GM12878 (cell line): ENCODE measurements at regions not wholly inside any gene's neighbourhood (a gene's known extent, or its start where the extent isn't known, plus 50 kb on each side); places are given as distances from the start of the nearest gene placed in this dataset.

Experiments
- ATAC-seq: fragments of 200-7000 bp; cut with Tn5 transposase; 3 replicates; pipeline ENCODE4 v1.9.1; 2020; ENCODE audit warnings: mild to moderate bottlenecking, moderate library complexity
- BruUV-seq: library from RNA; stranded (reverse); fragments of 400-500 nt; replicated peaks from 2 replicates; lab custom pipeline; 2021; lab: Mats Ljungman, UMichigan
- CTCF ChIA-PET: fragments of 300-600 bp; sonication (Branson Sonifier 250); formaldehyde crosslinking; extraction: SDS; loops from one replicate; lab custom pipeline; 2021; ENCODE audit warnings: inconsistent platforms; lab: Yijun Ruan, JAX
- POLR2A ChIA-PET: fragments of 350-600 bp; formaldehyde crosslinking; extraction: SDS; loops from one replicate; lab custom pipeline; 2021; ENCODE audit warnings: inconsistent platforms; lab: Charles Lee
- RAD21 ChIA-PET: fragments of 300-600 bp; sonication (Branson Sonifier 250); formaldehyde crosslinking; loops from one replicate; lab custom pipeline; 2023; ENCODE audit warnings: antibody characterized with exemption; ENCODE audit not compliant: unreplicated experiment; lab: Charles Lee
- SMC1A ChIA-PET: fragments of 300-600 bp; sonication (Branson Sonifier 250); formaldehyde crosslinking; loops from one replicate; lab custom pipeline; 2023; ENCODE audit not compliant: unreplicated experiment, uncharacterized antibody; lab: Charles Lee
- DNase-seq: peaks from one replicate; pipeline ENCODE4 v3.0.0-alpha.2; 2011; ENCODE audit warnings: low read depth, low spot score
- FAIRE-seq: peaks from 3 replicates; lab custom pipeline; 2011; peaks lifted over from hg19 to GRCh38; lab: Jason Lieb, UNC
- H2AFZ ChIP-seq: 2 replicates; pipeline ENCODE4 v1.6.0; 2011; ENCODE audit warnings: low read depth, low read length, control low read depth; ENCODE audit not compliant: control insufficient read depth
- H3K27ac ChIP-seq: 2 replicates; pipeline ENCODE4 v1.5.1; 2011; ENCODE audit warnings: control low read depth; ENCODE audit not compliant: control insufficient read depth, insufficient read depth
- H3K27me3 ChIP-seq, 2 experiments: replicated peaks in 1 of 2; 2 replicates each; pipeline versions ENCODE4 v1.6.0 to v1.6.1; 2011; ENCODE audit warnings: low read length in 1 of 2; ENCODE audit not compliant: control insufficient read depth in 2 of 2, insufficient read depth in 2 of 2
- H3K36me3 ChIP-seq, 2 experiments: 2 replicates each; pipeline ENCODE4 v1.5.1; 2011; ENCODE audit warnings: low read length in 1 of 2; ENCODE audit not compliant: control insufficient read depth in 2 of 2, insufficient read depth in 2 of 2
- H3K4me1 ChIP-seq: 2 replicates; pipeline ENCODE4 v1.6.1; 2011; ENCODE audit warnings: mild to moderate bottlenecking, low read length, moderate library complexity, mixed read lengths; ENCODE audit not compliant: control insufficient read depth, insufficient read depth
- H3K4me2 ChIP-seq: 2 replicates; pipeline ENCODE4 v1.6.0; 2011; ENCODE audit warnings: control low read depth; ENCODE audit not compliant: control insufficient read depth, insufficient read depth
- H3K4me3 ChIP-seq: fragments of 200-600 bp; sonication (generic); 2 replicates; pipeline ENCODE4 v1.5.1; 2016
- H3K79me2 ChIP-seq: 2 replicates; pipeline ENCODE4 v1.6.0; 2011; ENCODE audit warnings: low read length; ENCODE audit not compliant: control insufficient read depth, insufficient read depth
- H3K9ac ChIP-seq: 2 replicates; pipeline ENCODE4 v1.8.0; 2011; ENCODE audit warnings: low read length, control low read depth, mixed read lengths; ENCODE audit not compliant: control insufficient read depth, insufficient read depth
- H3K9me3 ChIP-seq: replicated peaks from 3 replicates; pipeline ENCODE4 v1.5.1; 2011; ENCODE audit warnings: mild to moderate bottlenecking, low read length; ENCODE audit not compliant: control insufficient read depth, insufficient read depth
- H4K20me1 ChIP-seq: 2 replicates; pipeline ENCODE4 v1.6.0; 2011; ENCODE audit not compliant: control insufficient read depth, insufficient read depth
- BMI1 ChIP-seq: fragments of 450-650 bp; IDR thresholded peaks from 2 replicates; pipeline ENCODE4 v1.6.1; 2016; ENCODE audit warnings: mild to moderate bottlenecking, moderate library complexity, borderline replicate concordance
- DPF2 ChIP-seq: fragments of 450-650 bp; IDR thresholded peaks from 2 replicates; pipeline ENCODE4 v1.6.1; 2017; ENCODE audit warnings: mild to moderate bottlenecking
- HDAC6 ChIP-seq: fragments of 200-600 bp; sonication (generic); IDR thresholded peaks from one replicate; pipeline ENCODE4 v1.8.0; 2017; ENCODE audit warnings: antibody characterized with exemption; ENCODE audit not compliant: unreplicated experiment
- LARP7 ChIP-seq: fragments of 450-650 bp; IDR thresholded peaks from 2 replicates; pipeline ENCODE4 v1.6.1; 2017; ENCODE audit warnings: mild to moderate bottlenecking
- MTA2 ChIP-seq: fragments of 450-650 bp; IDR thresholded peaks from 2 replicates; pipeline ENCODE4 v1.6.1; 2016; ENCODE audit warnings: low read depth, mild to moderate bottlenecking, moderate library complexity
- PAX8 ChIP-seq: fragments of 450-650 bp; IDR thresholded peaks from 2 replicates; pipeline ENCODE4 v1.6.1; 2017; ENCODE audit warnings: mild to moderate bottlenecking, moderate library complexity
- POLR2A ChIP-seq: IDR thresholded peaks from 2 replicates; pipeline ENCODE4 v1.6.1; 2011; ENCODE audit warnings: low read depth, mild to moderate bottlenecking, low read length
- SIN3A ChIP-seq: IDR thresholded peaks from 2 replicates; pipeline ENCODE4 v1.6.1; 2012; ENCODE audit warnings: low read depth, low read length, improper control_type of control experiment
- SMAD1 ChIP-seq: fragments of 450-650 bp; IDR thresholded peaks from 2 replicates; pipeline ENCODE4 v1.6.1; 2018; ENCODE audit warnings: mild to moderate bottlenecking, low read depth; ENCODE audit not compliant: partially characterized antibody
- SUZ12 ChIP-seq: fragments of 200-600 bp; sonication (generic); IDR thresholded peaks from one replicate; pipeline ENCODE4 v1.6.1; 2018; ENCODE audit warnings: antibody characterized with exemption, mild to moderate bottlenecking; ENCODE audit not compliant: unreplicated experiment
- TCF3 ChIP-seq: IDR thresholded peaks from 2 replicates; pipeline ENCODE4 v1.6.1; 2012; ENCODE audit warnings: low read depth, mild to moderate bottlenecking, low read length, borderline replicate concordance; ENCODE audit not compliant: insufficient read depth
- TCF7 ChIP-seq: IDR thresholded peaks from 2 replicates; pipeline ENCODE4 v1.6.1; 2014; ENCODE audit warnings: antibody characterized with exemption, borderline replicate concordance
- ZNF217 ChIP-seq: fragments of 450-650 bp; IDR thresholded peaks from 2 replicates; pipeline ENCODE4 v1.6.1; 2017; ENCODE audit warnings: antibody characterized with exemption, mild to moderate bottlenecking
- ZNF274 ChIP-seq: IDR thresholded peaks from one replicate; pipeline ENCODE4 v1.8.0; 2011; ENCODE audit not compliant: insufficient read length, insufficient read depth
- WGBS: methylation state at CpG from one replicate; pipeline ENCODE4 v1.1.6; 2016; ENCODE audit warnings: low lambda C conversion rate; ENCODE audit not compliant: insufficient replicate concordance, insufficient coverage; ENCODE audit errors: missing lambda C conversion rate; 5-methylcytosine and 5-hydroxymethylcytosine counted together
- in situ Hi-C: fragments of 300-500 bp; cut with MboI; formaldehyde crosslinking; loops from 9 replicates; pipeline ENCODE4 v1.14.3; 2018; ENCODE audit warnings: mixed read lengths
- intact Hi-C: fragments of 100-400 bp; cut with micrococcal nuclease; formaldehyde crosslinking; loops from one replicate; pipeline ENCODE4 v1.14.2; 2022; ENCODE audit not compliant: unreplicated experiment
- TF ChIP-seq, protein P1 (sequence below): IDR thresholded peaks from 2 replicates; pipeline ENCODE4 v1.6.1; 2012; ENCODE audit warnings: low read depth, low read length, improper control_type of control experiment
- TF ChIP-seq, protein P2 (sequence below): fragments of 450-650 bp; IDR thresholded peaks from 2 replicates; pipeline ENCODE4 v1.6.1; 2016; ENCODE audit warnings: mild to moderate bottlenecking

DNA sequence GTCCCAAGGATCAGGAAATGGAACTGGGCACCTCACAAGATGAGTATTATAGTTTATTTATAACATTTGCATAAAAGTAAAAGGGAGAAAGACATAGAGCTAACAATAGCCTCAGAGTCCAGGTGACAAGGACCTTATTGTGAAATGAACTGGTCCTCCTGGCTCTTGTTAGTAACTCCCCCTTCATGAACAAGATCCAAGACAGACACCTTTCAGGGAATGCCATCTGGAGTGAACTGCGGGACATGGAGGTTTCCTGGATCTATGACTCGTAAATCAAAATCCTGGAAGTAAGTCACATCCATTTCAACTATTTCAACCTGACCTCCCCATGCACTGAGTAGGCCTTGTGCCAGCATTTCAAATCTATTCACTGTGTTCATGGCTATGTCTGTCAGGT lies 129.5 kb upstream of the GAS1 start:
- H3K27ac ChIP-seq = no peak overlapping the region
- no peak overlapping the region for H3K4me3 ChIP-seq

More for the DNA sequence above, 129.5 kb upstream of the GAS1 start:
- ChIA-PET SMC1A (no interaction called here), POLR2A (no interaction called here), RAD21 (no interaction called here), CTCF (no interaction called here)
- Histone ChIP-seq H3K4me1 (no peaks in the 10 kb centered on the region), H3K9me3 (no peaks in the 10 kb centered on the region), H3K27me3 (no peaks in the 10 kb centered on the region), H3K36me3 (no peaks in the 10 kb centered on the region), H4K20me1 (no peaks in the 10 kb centered on the region), H3K79me2 (no peaks in the 10 kb centered on the region), H3K4me2 (no peak overlapping the region), H3K9ac (no peak overlapping the region), H2AFZ (no peak overlapping the region)
- DNase-seq (no peak), ATAC-seq (no peak), FAIRE-seq (no peak)
- intact Hi-C loops (no loop called here), in situ Hi-C loops (no loop called here)
- WGBS = 0% methylated on average over 2 of the region's 2 CpGs
- TF ChIP-seq DPF2 (no peak), POLR2A (no peak), TCF3 (no peak), HDAC6 (no peak), SIN3A (no peak), ZNF217 (no peak), SUZ12 (no peak), MTA2 (no peak), LARP7 (no peak), SMAD1 (no peak), TCF7 (no peak), ZNF274 (no peak), PAX8 (no peak), BMI1 (no peak)
- TF ChIP-seq, protein P1, sequence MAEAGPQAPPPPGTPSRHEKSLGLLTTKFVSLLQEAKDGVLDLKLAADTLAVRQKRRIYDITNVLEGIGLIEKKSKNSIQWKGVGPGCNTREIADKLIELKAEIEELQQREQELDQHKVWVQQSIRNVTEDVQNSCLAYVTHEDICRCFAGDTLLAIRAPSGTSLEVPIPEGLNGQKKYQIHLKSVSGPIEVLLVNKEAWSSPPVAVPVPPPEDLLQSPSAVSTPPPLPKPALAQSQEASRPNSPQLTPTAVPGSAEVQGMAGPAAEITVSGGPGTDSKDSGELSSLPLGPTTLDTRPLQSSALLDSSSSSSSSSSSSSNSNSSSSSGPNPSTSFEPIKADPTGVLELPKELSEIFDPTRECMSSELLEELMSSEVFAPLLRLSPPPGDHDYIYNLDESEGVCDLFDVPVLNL = no peak
- TF ChIP-seq, protein P2, sequence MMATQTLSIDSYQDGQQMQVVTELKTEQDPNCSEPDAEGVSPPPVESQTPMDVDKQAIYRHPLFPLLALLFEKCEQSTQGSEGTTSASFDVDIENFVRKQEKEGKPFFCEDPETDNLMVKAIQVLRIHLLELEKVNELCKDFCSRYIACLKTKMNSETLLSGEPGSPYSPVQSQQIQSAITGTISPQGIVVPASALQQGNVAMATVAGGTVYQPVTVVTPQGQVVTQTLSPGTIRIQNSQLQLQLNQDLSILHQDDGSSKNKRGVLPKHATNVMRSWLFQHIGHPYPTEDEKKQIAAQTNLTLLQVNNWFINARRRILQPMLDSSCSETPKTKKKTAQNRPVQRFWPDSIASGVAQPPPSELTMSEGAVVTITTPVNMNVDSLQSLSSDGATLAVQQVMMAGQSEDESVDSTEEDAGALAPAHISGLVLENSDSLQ = no peak
- BruUV-seq = no TSS peak
